SK-N-SH (cell line): ENCODE measurements at regions not wholly inside any gene's neighbourhood (a gene's known extent, or its start where the extent isn't known, plus 50 kb on each side); places are given as distances from the start of the nearest gene placed in this dataset.

Experiments
- CTCF ChIA-PET: fragments of 300-600, 350-600 bp; formaldehyde crosslinking; extraction: SDS; loops from one replicate; lab custom pipeline; 2021; lab: Yijun Ruan, JAX
- POLR2A ChIA-PET: fragments of 350-600 bp; sonication (Branson Sonifier 250); formaldehyde crosslinking; extraction: SDS; loops from one replicate; lab custom pipeline; 2020; ENCODE audit warnings: antibody characterized with exemption, inconsistent platforms; lab: Yijun Ruan, JAX
- DNase-seq: peaks from one replicate; pipeline ENCODE4 v3.0.0; 2012
- H2AFZ ChIP-seq: fragments of 200-600 bp; sonication (generic); 2 replicates; pipeline ENCODE4 v1.8.1; 2016; ENCODE audit warnings: antibody characterized with exemption, mild to moderate bottlenecking, low read depth
- H3F3A ChIP-seq: fragments of 200-600 bp; sonication (generic); replicated peaks from 2 replicates; pipeline ENCODE3; 2016; ENCODE audit warnings: antibody characterized with exemption, mild to moderate bottlenecking; ENCODE audit not compliant: insufficient read depth
- H3K27ac ChIP-seq, 2 experiments: fragments of 200-500 bp in 1 of 2; fragments of 200-600 bp in 1 of 2; sonication (Bioruptor generic) in 1 of 2; sonication (generic), shearing (Covaris generic) in 1 of 2; 2 replicates each; pipeline versions ENCODE4 v1.5.1 to v1.6.1; 2014 to 2016; ENCODE audit warnings: low read depth in 2 of 2, inconsistent platforms in 1 of 2, low read length in 1 of 2, mild to moderate bottlenecking in 1 of 2, mixed read lengths in 1 of 2
- H3K27me3 ChIP-seq: fragments of 200-600 bp; sonication (generic), shearing (Covaris generic); 2 replicates; pipeline ENCODE4 v1.6.1; 2016; ENCODE audit warnings: mixed run types; ENCODE audit not compliant: insufficient read depth
- H3K36me3 ChIP-seq, 2 experiments: fragments of 200-500 bp in 1 of 2; fragments of 200-600 bp in 1 of 2; sonication (Bioruptor generic) in 1 of 2; sonication (generic) in 1 of 2; replicated peaks in 1 of 2; 2 replicates each; pipeline versions ENCODE3 to v1.5.1; 2014 to 2016; ENCODE audit warnings: low read length in 1 of 2, mild to moderate bottlenecking in 1 of 2; ENCODE audit not compliant: insufficient read depth in 2 of 2, control insufficient read depth in 1 of 2
- H3K4me1 ChIP-seq, 2 experiments: fragments of 200-500 bp in 1 of 2; fragments of 200-600 bp in 1 of 2; sonication (Bioruptor generic) in 1 of 2; sonication (generic), shearing (Covaris generic) in 1 of 2; 2 replicates each; pipeline versions ENCODE4 v1.5.1 to v1.6.1; 2014 to 2016; ENCODE audit warnings: low read depth in 1 of 2, low read length in 1 of 2, mixed run types in 1 of 2; ENCODE audit not compliant: insufficient read depth in 2 of 2, control insufficient read depth in 1 of 2
- H3K4me2 ChIP-seq: fragments of 200-600 bp; sonication (generic), shearing (Covaris generic); 2 replicates; pipeline ENCODE4 v1.6.1; 2017; ENCODE audit warnings: mixed run types
- H3K4me3 ChIP-seq, 2 experiments: fragments of 200-500 bp in 1 of 2; fragments of 200-600 bp in 1 of 2; sonication (Bioruptor generic) in 1 of 2; sonication (generic), shearing (Covaris generic) in 1 of 2; 2 replicates each; pipeline versions ENCODE4 v1.5.1 to v1.8.1; 2014 to 2016; ENCODE audit warnings: low read depth in 2 of 2, inconsistent platforms in 1 of 2, low read length in 1 of 2, mild to moderate bottlenecking in 1 of 2, mixed read lengths in 1 of 2, moderate library complexity in 1 of 2
- H3K79me2 ChIP-seq: fragments of 200-600 bp; sonication (generic); 2 replicates; pipeline ENCODE4 v1.8.1; 2017; ENCODE audit warnings: mild to moderate bottlenecking; ENCODE audit not compliant: insufficient read depth
- H3K9ac ChIP-seq: fragments of 200-600 bp; sonication (generic); 2 replicates; pipeline ENCODE4 v1.6.1; 2017; ENCODE audit warnings: mixed run types
- H3K9me2 ChIP-seq: fragments of 200-600 bp; sonication (generic); 2 replicates; pipeline ENCODE4 v1.6.1; 2017; ENCODE audit warnings: mixed run types
- H3K9me3 ChIP-seq: fragments of 200-600 bp; sonication (generic); 2 replicates; pipeline ENCODE4 v1.6.1; 2017; ENCODE audit warnings: mixed run types, mild to moderate bottlenecking, moderate library complexity
- H4K20me1 ChIP-seq: fragments of 200-600 bp; sonication (generic); 2 replicates; pipeline ENCODE4 v1.6.1; 2017; ENCODE audit warnings: mild to moderate bottlenecking, mixed run types; ENCODE audit not compliant: insufficient read depth
- ELF1 ChIP-seq: IDR thresholded peaks from 2 replicates; pipeline ENCODE4 v1.4.0; 2012
- EP300 ChIP-seq, 2 experiments: IDR thresholded peaks; 2 replicates each; pipeline versions ENCODE4 v1.4.0 to v1.6.1; 2012; ENCODE audit warnings: borderline replicate concordance in 1 of 2, low read depth in 1 of 2, low read length in 1 of 2
- EZH2phosphoT487 ChIP-seq: fragments of 200-600 bp; sonication (generic); IDR thresholded peaks from 2 replicates; pipeline ENCODE4 v1.6.1; 2017; ENCODE audit warnings: low read depth, mixed run types, mild to moderate bottlenecking, antibody characterized with exemption, moderate library complexity, borderline replicate concordance
- FOSL2 ChIP-seq: IDR thresholded peaks from 2 replicates; pipeline ENCODE4 v1.4.0; 2012; ENCODE audit warnings: low read depth, mild to moderate bottlenecking, moderate library complexity, borderline replicate concordance
- FOXJ3 ChIP-seq: sonication (generic); formaldehyde crosslinking; IDR thresholded peaks from 2 replicates; pipeline ENCODE4 v1.5.1; 2020; ENCODE audit warnings: mild to moderate bottlenecking, missing genetic modification reagents
- FOXM1 ChIP-seq: IDR thresholded peaks from 2 replicates; pipeline ENCODE4 v1.4.0; 2012; ENCODE audit warnings: low read depth, mild to moderate bottlenecking
- JUND ChIP-seq: IDR thresholded peaks from 2 replicates; pipeline ENCODE4 v1.4.0; 2012
- MEF2A ChIP-seq: IDR thresholded peaks from 2 replicates; pipeline ENCODE4 v1.4.0; 2012; ENCODE audit warnings: low read depth, borderline replicate concordance
- NRF1 ChIP-seq: IDR thresholded peaks from 2 replicates; pipeline ENCODE4 v1.6.1; 2012; ENCODE audit warnings: low read depth, mild to moderate bottlenecking, low read length
- RAD21 ChIP-seq: IDR thresholded peaks from 2 replicates; pipeline ENCODE4 v1.6.1; 2012; ENCODE audit warnings: mild to moderate bottlenecking, low read length
- RCOR1 ChIP-seq: fragments of 150-350 bp; IDR thresholded peaks from 2 replicates; pipeline ENCODE4 v1.6.1; 2017; ENCODE audit warnings: antibody characterized with exemption, low read length
- RXRA ChIP-seq: IDR thresholded peaks from 2 replicates; pipeline ENCODE4 v1.4.0; 2012; ENCODE audit warnings: low read depth, mild to moderate bottlenecking, borderline replicate concordance
- SIN3A ChIP-seq: IDR thresholded peaks from 2 replicates; pipeline ENCODE4 v1.6.1; 2012; ENCODE audit warnings: low read depth, mild to moderate bottlenecking, low read length, moderate library complexity, borderline replicate concordance
- TEAD4 ChIP-seq: IDR thresholded peaks from 2 replicates; pipeline ENCODE4 v1.4.0; 2012; ENCODE audit warnings: mild to moderate bottlenecking, borderline replicate concordance; ENCODE audit not compliant: insufficient read depth
- WGBS: methylation state at CpG from one replicate; pipeline ENCODE4 v1.1.6; 2017; ENCODE audit warnings: low lambda C conversion rate; 5-methylcytosine and 5-hydroxymethylcytosine counted together
- TF ChIP-seq, protein P1 (sequence below): fragments of 200-600 bp; sonication (generic); IDR thresholded peaks from 2 replicates; pipeline ENCODE4 v1.6.1; 2017; ENCODE audit warnings: antibody characterized with exemption, mild to moderate bottlenecking, moderate library complexity
- TF ChIP-seq, protein P2 (sequence below): fragments of 150-350 bp; IDR thresholded peaks from 2 replicates; pipeline ENCODE4 v1.6.1; 2017; ENCODE audit warnings: antibody characterized with exemption, low read length, low read depth, borderline replicate concordance
- TF ChIP-seq, protein P3 (sequence below): fragments of 150-350 bp; IDR thresholded peaks from 2 replicates; pipeline ENCODE4 v1.6.1; 2016; ENCODE audit warnings: mild to moderate bottlenecking, low read depth, low read length
- TF ChIP-seq, protein P4 (sequence below): IDR thresholded peaks from 2 replicates; pipeline ENCODE4 v1.6.1; 2012; ENCODE audit warnings: mild to moderate bottlenecking, low read depth, low read length, moderate library complexity

DNA sequence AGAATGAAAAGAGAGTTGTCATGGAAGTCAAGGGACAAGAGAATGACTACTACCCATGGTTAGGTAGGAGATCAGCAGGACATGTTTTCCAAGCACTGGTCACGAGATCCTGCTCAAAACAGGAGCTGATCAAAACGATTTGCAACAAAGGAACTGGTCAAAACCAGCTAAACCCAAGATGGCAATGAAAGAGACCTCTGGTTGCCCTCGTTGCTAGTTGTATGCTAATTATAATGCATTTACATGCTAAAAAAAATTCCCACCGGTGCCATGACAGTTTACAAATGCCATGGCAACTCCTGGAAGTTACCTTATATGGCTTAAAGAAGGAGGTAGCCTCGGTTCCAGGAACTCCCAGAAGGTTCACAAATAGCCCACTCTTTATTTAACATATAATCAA, 95.0 kb upstream of the OTX2 start:
- Histone ChIP-seq H3K4me3 (no peak overlapping the region), H4K20me1 (no peaks in the 10 kb centered on the region), H3K27ac (no peak overlapping the region)
- DNase-seq, result no peak
- no peak for TF ChIP-seq FOSL2
- no peak for TF ChIP-seq EZH2phosphoT487
- TF ChIP-seq, protein P1, sequence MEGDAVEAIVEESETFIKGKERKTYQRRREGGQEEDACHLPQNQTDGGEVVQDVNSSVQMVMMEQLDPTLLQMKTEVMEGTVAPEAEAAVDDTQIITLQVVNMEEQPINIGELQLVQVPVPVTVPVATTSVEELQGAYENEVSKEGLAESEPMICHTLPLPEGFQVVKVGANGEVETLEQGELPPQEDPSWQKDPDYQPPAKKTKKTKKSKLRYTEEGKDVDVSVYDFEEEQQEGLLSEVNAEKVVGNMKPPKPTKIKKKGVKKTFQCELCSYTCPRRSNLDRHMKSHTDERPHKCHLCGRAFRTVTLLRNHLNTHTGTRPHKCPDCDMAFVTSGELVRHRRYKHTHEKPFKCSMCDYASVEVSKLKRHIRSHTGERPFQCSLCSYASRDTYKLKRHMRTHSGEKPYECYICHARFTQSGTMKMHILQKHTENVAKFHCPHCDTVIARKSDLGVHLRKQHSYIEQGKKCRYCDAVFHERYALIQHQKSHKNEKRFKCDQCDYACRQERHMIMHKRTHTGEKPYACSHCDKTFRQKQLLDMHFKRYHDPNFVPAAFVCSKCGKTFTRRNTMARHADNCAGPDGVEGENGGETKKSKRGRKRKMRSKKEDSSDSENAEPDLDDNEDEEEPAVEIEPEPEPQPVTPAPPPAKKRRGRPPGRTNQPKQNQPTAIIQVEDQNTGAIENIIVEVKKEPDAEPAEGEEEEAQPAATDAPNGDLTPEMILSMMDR, result no peak
- no peak for TF ChIP-seq RCOR1
- TF ChIP-seq RAD21, result no peak
- TF ChIP-seq ELF1, result no peak
- TF ChIP-seq NRF1, result no peak
- TF ChIP-seq, all 33 proteins: peak for 0
- no peaks in the 10 kb centered on the region for H3K9me3 ChIP-seq
- H3K79me2 ChIP-seq, result no peaks in the 10 kb centered on the region
- WGBS, result 2% methylated on average over 5 of the region's 5 CpGs
- H2AFZ ChIP-seq, result no peak overlapping the region
- H3K9ac ChIP-seq, result no peak overlapping the region
- no peaks in the 10 kb centered on the region for H3F3A ChIP-seq
- no peaks in the 10 kb centered on the region for H3K36me3 ChIP-seq
- H3K27me3 ChIP-seq, result peaks cover 4% of the 10 kb centered on the region
- H3K4me2 ChIP-seq, result no peak overlapping the region
- POLR2A ChIA-PET, result no interaction called here
- no peaks in the 10 kb centered on the region for H3K4me1 ChIP-seq
- H3K9me2 ChIP-seq, result no peaks in the 10 kb centered on the region
- CTCF ChIA-PET, result interaction anchor here (0.7 kb wide), 1 partner anchor 410 kb away, joined by 3 read pairs; no protein-coding TSS in a partner anchor

DNA sequence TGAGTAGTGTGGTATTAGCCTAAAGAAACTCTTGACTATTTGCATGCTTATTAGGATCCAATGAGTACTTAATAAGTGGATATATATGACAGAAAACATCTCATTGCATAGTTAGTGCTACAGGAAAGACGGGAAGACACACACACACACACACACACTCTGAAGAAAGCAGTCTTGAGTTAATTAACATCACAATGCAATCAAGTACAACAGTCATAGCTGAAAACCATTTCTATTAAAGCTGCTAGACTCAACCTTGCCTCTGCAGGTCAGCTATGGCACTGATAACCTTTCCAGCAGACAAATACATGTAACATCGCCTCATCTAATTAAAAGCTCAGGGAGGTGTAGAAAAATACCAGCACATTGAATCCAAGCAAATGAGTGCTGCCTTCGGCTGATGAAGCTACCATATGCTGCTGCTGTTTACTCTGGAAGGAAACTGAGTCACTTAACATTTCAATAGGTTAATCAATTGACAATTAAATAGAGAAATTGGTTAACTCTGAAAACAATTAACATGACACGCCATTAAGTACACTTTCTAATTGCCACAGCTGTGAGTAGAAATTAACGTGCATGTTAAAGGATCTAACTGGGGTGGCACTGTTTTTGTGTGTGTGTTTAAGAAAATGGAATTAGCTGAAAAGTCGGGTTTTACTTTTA, 93.2 kb upstream of the OTX2 start:
- Histone ChIP-seq H3K9ac (no peak overlapping the region), H3K4me2 (no peak overlapping the region), H3K4me3 (no peak overlapping the region), H3K79me2 (no peaks in the 10 kb centered on the region), H2AFZ (no peak overlapping the region), H4K20me1 (no peaks in the 10 kb centered on the region), H3K27me3 (peaks cover 4% of the 10 kb centered on the region), H3K4me1 (no peaks in the 10 kb centered on the region), H3K27ac (no peak overlapping the region), H3F3A (no peaks in the 10 kb centered on the region), H3K36me3 (no peaks in the 10 kb centered on the region), H3K9me2 (no peaks in the 10 kb centered on the region), H3K9me3 (no peaks in the 10 kb centered on the region)
- TF ChIP-seq JUND (no peak), RXRA (no peak), EP300 (IDR thresholded peaks at IDR 0.05; ENCODE audit: borderline replicate concordance in 1 of 2, low read depth in 1 of 2, low read length in 1 of 2) (no peak), FOXJ3 (CRISPR knock-in tag) (no peak), RCOR1 (no peak), SIN3A (no peak), MEF2A (no peak), TEAD4 (no peak), FOXM1 (no peak)
- TF ChIP-seq, protein P2, sequence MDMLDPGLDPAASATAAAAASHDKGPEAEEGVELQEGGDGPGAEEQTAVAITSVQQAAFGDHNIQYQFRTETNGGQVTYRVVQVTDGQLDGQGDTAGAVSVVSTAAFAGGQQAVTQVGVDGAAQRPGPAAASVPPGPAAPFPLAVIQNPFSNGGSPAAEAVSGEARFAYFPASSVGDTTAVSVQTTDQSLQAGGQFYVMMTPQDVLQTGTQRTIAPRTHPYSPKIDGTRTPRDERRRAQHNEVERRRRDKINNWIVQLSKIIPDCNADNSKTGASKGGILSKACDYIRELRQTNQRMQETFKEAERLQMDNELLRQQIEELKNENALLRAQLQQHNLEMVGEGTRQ, result no peak
- TF ChIP-seq, protein P3, sequence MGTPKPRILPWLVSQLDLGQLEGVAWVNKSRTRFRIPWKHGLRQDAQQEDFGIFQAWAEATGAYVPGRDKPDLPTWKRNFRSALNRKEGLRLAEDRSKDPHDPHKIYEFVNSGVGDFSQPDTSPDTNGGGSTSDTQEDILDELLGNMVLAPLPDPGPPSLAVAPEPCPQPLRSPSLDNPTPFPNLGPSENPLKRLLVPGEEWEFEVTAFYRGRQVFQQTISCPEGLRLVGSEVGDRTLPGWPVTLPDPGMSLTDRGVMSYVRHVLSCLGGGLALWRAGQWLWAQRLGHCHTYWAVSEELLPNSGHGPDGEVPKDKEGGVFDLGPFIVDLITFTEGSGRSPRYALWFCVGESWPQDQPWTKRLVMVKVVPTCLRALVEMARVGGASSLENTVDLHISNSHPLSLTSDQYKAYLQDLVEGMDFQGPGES, result no peak
- TF ChIP-seq, protein P4, sequence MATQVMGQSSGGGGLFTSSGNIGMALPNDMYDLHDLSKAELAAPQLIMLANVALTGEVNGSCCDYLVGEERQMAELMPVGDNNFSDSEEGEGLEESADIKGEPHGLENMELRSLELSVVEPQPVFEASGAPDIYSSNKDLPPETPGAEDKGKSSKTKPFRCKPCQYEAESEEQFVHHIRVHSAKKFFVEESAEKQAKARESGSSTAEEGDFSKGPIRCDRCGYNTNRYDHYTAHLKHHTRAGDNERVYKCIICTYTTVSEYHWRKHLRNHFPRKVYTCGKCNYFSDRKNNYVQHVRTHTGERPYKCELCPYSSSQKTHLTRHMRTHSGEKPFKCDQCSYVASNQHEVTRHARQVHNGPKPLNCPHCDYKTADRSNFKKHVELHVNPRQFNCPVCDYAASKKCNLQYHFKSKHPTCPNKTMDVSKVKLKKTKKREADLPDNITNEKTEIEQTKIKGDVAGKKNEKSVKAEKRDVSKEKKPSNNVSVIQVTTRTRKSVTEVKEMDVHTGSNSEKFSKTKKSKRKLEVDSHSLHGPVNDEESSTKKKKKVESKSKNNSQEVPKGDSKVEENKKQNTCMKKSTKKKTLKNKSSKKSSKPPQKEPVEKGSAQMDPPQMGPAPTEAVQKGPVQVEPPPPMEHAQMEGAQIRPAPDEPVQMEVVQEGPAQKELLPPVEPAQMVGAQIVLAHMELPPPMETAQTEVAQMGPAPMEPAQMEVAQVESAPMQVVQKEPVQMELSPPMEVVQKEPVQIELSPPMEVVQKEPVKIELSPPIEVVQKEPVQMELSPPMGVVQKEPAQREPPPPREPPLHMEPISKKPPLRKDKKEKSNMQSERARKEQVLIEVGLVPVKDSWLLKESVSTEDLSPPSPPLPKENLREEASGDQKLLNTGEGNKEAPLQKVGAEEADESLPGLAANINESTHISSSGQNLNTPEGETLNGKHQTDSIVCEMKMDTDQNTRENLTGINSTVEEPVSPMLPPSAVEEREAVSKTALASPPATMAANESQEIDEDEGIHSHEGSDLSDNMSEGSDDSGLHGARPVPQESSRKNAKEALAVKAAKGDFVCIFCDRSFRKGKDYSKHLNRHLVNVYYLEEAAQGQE, result no peak
- POLR2A ChIA-PET, result no interaction called here
- WGBS, result 4% methylated on average over 6 of the region's 6 CpGs
- no peak for DNase-seq
- CTCF ChIA-PET, result no interaction called here
